GM12892 (cell line): ENCODE measurements at regions not wholly inside any gene's neighbourhood (a gene's known extent, or its start where the extent isn't known, plus 50 kb on each side); places are given as distances from the start of the nearest gene placed in this dataset.

Source experiments
- DNase-seq: peaks from one replicate; pipeline ENCODE4 v3.0.0; 2011; ENCODE audit not compliant: insufficient read length
- FAIRE-seq: peaks from 2 replicates; lab custom pipeline; 2011; peaks lifted over from hg19 to GRCh38; lab: Jason Lieb, UNC
- POLR2A ChIP-seq: IDR thresholded peaks from 2 replicates; pipeline ENCODE4 v1.6.1; 2011; ENCODE audit warnings: low read depth, low read length, control low read depth
- POLR2AphosphoS5 ChIP-seq: IDR thresholded peaks from 2 replicates; pipeline ENCODE4 v1.6.1; 2011; ENCODE audit warnings: low read depth, low read length, control low read depth
- TAF1 ChIP-seq: IDR thresholded peaks from 2 replicates; pipeline ENCODE4 v1.6.1; 2011; ENCODE audit warnings: low read depth, mild to moderate bottlenecking, control low read depth, low read length, borderline replicate concordance

DNA sequence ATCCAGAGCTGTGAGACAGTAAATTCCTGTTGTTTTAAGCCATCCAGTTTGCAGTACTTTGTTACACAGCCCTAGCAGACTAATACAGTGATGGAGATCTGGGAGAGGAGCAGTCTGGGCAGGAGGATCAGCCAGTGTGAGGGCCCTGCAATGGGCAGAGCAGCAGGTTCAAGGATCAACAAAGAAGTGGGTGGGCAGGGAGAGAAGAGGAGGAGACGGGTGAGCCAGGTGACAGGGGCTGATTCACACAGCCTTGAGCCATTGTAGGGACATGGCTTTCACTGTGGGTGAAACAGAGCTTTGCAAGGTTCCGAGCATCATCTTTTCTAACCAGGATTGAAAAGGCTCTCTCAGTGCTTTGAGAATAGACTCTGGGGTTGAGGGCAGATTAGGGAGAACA lies 88.2 kb upstream of the MVB12B start:
- FAIRE-seq (no peak), DNase-seq (no peak)
- TF ChIP-seq TAF1 (no peak), POLR2AphosphoS5 (no peak), POLR2A (no peak)

- no peak for FAIRE-seq
Observed at GRCh38 chr9:126239515-126239914, 87.1 kb upstream of the MVB12B start.

DNA sequence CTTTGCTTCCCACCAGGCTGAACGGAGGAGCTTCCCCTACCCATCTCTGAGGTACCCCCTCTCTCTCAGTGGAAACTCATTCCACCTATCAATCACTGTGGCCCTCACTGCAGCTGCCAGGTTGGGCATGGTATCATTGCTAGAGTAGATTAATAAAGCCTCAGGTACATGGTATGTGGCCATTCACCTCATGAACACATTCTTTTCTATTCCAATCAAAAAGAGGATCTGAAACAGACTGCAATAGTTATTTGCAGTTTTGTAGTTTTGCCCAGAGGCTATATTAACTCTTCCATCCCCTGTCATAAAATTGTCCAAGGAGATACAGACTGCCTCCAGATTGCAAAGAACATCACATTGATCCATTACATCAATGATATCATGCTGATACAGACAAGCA lies 85.8 kb upstream of the MVB12B start:
- FAIRE-seq: no peak
- TF ChIP-seq POLR2A: no peak
- TF ChIP-seq TAF1: no peak
- TF ChIP-seq POLR2AphosphoS5: no peak
- DNase-seq: no peak

More at GRCh38 chr9:126239515-126239914, 87.1 kb upstream of the MVB12B start:
- no peak for DNase-seq
- TF ChIP-seq TAF1 (no peak), POLR2A (no peak), POLR2AphosphoS5 (no peak)

DNA sequence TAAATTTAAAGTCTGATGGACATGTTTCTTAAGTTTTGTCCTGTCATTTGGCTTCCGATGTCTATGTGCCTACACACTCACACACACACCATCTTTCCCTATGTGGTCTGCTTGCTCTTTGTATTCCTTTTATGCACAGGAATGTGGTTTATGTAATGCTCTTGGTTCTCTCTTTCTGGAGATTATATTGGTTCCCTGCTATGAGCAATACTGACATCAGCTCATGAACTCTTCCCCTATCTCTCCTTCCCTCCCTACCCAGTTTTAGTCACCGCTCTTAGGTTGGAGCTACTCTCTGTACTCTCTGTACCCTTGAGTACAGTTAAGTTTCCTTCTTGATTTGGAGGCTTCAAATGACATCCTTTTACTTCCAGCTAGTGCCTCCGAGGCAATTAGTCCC lies 77.9 kb upstream of the MVB12B start:
- FAIRE-seq: no peak
- DNase-seq: no peak
- TF ChIP-seq POLR2AphosphoS5 (no peak), POLR2A (no peak), TAF1 (no peak)

GRCh38 chr9:126261584-126262356 lies 64.9 kb upstream of the MVB12B start:
- no peak for FAIRE-seq
- DNase-seq: no peak
- TF ChIP-seq TAF1 (no peak), POLR2A (no peak), POLR2AphosphoS5 (no peak)

DNA sequence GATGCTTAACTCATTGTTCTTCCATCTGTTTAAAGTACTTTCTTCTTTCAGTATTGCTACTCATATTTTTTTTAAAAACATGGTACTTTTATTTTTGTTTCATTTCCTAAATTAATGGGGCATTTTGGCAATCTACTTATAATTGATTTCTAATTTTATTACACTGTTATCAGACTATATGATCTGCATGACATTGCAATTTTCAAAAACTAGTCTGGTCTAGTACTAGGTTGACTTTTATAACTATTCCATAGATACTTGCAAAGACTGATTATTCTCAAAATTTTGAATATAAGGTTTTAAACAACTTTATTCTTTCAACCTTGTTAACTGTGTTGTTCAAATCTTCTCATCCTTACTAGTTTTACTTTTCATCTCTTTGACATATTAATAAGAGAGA lies 63.9 kb upstream of the MVB12B start:
- no peak for TF ChIP-seq POLR2A
- TF ChIP-seq TAF1: no peak
- TF ChIP-seq POLR2AphosphoS5: no peak
- FAIRE-seq (no peak), DNase-seq (no peak)

DNA sequence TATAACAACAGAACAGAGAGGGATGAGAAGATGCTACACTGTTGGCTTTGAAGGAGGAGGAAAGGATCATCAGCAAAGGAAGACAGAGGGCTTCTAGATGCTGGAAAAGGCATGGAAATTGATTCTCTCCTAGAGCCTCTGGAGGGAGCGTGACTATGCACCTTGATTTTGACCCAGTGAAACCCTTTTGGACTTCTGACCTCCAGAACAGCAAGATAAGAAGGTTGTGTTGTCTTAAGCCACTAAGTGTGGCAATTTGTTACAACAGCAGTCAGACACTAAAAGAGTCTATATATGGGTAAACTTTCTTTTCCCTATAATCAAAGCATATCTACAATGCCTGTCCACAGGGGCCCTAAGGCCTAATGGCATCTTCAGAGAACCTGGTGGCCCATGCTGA lies 56.1 kb upstream of the MVB12B start:
- no peak for TF ChIP-seq POLR2A
- TF ChIP-seq POLR2AphosphoS5: no peak
- no peak for TF ChIP-seq TAF1
- FAIRE-seq (no peak), DNase-seq (no peak)

DNA sequence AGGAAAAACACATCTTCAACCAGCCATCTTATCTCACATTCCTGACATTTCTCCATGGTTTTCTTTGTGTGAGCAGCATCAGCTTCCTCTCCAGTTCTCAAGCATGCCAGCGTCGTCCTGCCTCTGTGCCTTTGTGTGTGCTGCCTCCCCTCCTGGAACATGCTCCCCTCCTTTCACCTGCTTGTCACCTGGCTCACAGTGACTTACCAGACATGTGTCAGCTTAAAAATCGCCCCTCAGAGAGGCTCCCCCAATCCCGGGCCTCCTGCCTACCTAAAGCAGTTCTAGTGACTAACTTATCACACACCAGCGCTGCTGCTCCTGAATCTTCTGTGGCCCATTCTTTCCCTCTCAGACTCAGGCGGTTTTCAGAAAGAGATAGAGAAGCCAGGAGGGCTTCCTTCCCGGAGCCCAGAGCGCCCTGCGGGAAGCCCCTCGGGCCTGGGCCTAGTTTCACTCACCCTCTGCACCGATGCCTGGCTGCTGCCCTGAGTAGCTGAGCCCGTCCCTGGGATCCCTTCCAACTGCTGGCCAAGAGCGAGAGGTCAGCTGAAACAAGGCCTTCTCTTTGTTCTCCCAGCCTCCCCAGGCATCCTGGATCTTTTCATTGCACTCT lies 51.1 kb upstream of the MVB12B start:
- FAIRE-seq (no peak), DNase-seq (no peak)
- no peak for TF ChIP-seq POLR2AphosphoS5
- no peak for TF ChIP-seq TAF1
- no peak for TF ChIP-seq POLR2A

- no peak for FAIRE-seq
- DNase-seq: no peak
- TF ChIP-seq TAF1 (no peak), POLR2A (no peak), POLR2AphosphoS5 (no peak)
Observed at GRCh38 chr9:126276056-126276728, 50.4 kb upstream of the MVB12B start.
